Esophagus muscularis mucosa (tissue), 4 donors: ENCODE measurements at regions not wholly inside any gene's neighbourhood (a gene's known extent, or its start where the extent isn't known, plus 50 kb on each side); places are given as distances from the start of the nearest gene placed in this dataset.
"Not testable (repeated sequence)": the region's sequence is repeated elsewhere in the genome, so short reads cannot be mapped to it uniquely, and the experiment has no call there.

Experiments used
- DNase-seq: peaks from one replicate; pipeline ENCODE4 v3.0.0-alpha.2; 2017; ENCODE audit errors: extremely low spot score
- H3K27ac ChIP-seq, 4 donors: fragments of 200-600 bp; sonication (generic); replicated peaks in 1 of 4; 1 replicate in 3 of 4; 2 replicates in 1 of 4; pipeline ENCODE4 v1.5.1; 2016 to 2019; ENCODE audit warnings: mild to moderate bottlenecking in 1 of 4
- H3K27me3 ChIP-seq, 4 donors: fragments of 200-600 bp; sonication (generic); one replicate each; pipeline versions ENCODE4 v1.5.1 to v1.6.0; 2016 to 2019
- H3K36me3 ChIP-seq, 4 donors: fragments of 200-600 bp; sonication (generic); one replicate each; pipeline ENCODE4 v1.5.1; 2016 to 2019
- H3K4me1 ChIP-seq, 4 donors: fragments of 200-600 bp; sonication (generic); one replicate each; pipeline ENCODE4 v1.5.1; 2016 to 2019
- H3K4me3 ChIP-seq, 4 donors: fragments of 200-600 bp; sonication (generic); 1 replicate in 2 of 4; 2 replicates in 2 of 4; pipeline ENCODE4 v1.5.1; 2016 to 2019; ENCODE audit warnings: mild to moderate bottlenecking in 4 of 4, moderate library complexity in 1 of 4
- H3K9me3 ChIP-seq, 4 donors: fragments of 200-600 bp; sonication (generic); 1 replicate in 3 of 4; 2 replicates in 1 of 4; pipeline ENCODE4 v1.5.1; 2016 to 2019
- CTCF ChIP-seq, 3 experiments: fragments of 200-600 bp in 2 of 3; fragments of 450-650 bp in 1 of 3; sonication (generic) in 2 of 3; IDR thresholded peaks; one replicate each; pipeline ENCODE4 v1.5.1; 2017 to 2019; ENCODE audit warnings: antibody characterized with exemption in 3 of 3, mild to moderate bottlenecking in 2 of 3, moderate library complexity in 1 of 3
- EP300 ChIP-seq: sonication (generic); formaldehyde crosslinking; IDR thresholded peaks from one replicate; pipeline ENCODE4 v1.6.1; 2017; ENCODE audit warnings: antibody characterized with exemption
- POLR2A ChIP-seq: fragments of 450-650 bp; IDR thresholded peaks from one replicate; pipeline ENCODE4 v1.6.1; 2017; ENCODE audit warnings: antibody characterized with exemption, moderate library complexity, mild to moderate bottlenecking, low read depth
- POLR2AphosphoS5 ChIP-seq, 2 donors: sonication (generic); formaldehyde crosslinking; IDR thresholded peaks; one replicate each; pipeline ENCODE4 v1.6.1; 2017; ENCODE audit warnings: antibody characterized with exemption in 2 of 2
- WGBS: methylation state at CpG from one replicate; pipeline ENCODE4 v1.1.5; 2018; 5-methylcytosine and 5-hydroxymethylcytosine counted together
- intact Hi-C: fragments of 100-400 bp; cut with DNase I; formaldehyde crosslinking; loops from one replicate; pipeline ENCODE4 v1.15.1; 2023

DNA sequence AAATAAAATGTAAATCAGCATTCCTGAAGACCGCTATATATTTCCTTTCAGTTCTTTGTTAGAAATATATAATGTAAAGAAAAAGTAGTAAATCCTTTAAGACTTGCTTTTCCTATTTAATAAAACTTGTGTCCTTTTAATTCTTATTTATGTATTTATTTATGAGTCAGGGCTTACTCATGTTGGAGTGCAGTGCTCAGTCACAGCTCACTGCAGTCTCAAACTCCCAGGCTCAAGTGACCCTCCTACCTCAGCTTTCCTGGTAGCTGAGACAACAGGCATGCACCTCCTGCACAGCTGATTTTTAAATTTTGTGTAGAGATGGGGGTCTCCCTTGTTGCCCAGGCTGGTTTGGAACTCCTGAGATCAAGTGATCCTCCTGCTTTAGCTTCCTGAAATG lies 724.5 kb downstream of the ANKRD7 start:
- 86% methylated on average over 1 of the region's 1 CpG for WGBS
- H3K4me1 ChIP-seq = no peaks in the 10 kb centered on the region

DNA sequence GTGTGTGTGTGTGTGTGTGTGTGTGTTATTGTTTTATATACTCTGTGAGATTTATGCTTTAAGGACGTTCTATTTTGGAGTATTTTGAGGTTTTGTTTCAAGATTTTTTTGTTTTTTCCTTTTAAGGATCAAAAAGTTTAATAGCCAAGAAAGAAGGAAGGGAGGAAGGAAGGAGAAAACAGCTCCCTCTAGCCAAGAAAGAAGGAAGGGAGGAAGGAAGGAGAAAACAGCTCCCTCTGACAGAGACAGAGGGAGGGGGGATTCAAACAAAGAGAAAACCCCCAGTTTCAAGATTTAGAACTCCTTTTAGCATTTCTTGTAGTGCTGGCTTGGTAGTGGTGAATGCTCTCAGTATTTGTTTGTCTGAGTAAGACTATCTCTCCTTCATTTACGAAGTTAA lies 731.8 kb downstream of the ANKRD7 start:
- H3K9me3 ChIP-seq, H3K36me3 ChIP-seq, H3K4me1 ChIP-seq, DNase-seq, H3K4me3 ChIP-seq, H3K27me3 ChIP-seq, intact Hi-C loops, H3K27ac ChIP-seq: not testable (repeated sequence)
- 67% methylated on average over 2 of the region's 2 CpGs for WGBS

More for the DNA sequence above, 724.5 kb downstream of the ANKRD7 start:
- Histone ChIP-seq H3K9me3 (peaks cover 0 to 8% (median 0%) of the 10 kb centered on the region in 4 donors), H3K27me3 (no peaks in the 10 kb centered on the region), H3K27ac (no peak overlapping the region), H3K4me3 (no peak overlapping the region), H3K36me3 (no peaks in the 10 kb centered on the region)
- no peak for DNase-seq
- intact Hi-C loops = no loop called here
- TF ChIP-seq POLR2A = no peak
- TF ChIP-seq EP300 = no peak
- TF ChIP-seq POLR2AphosphoS5 (IDR thresholded peaks at IDR 0.05) = no peak
- TF ChIP-seq CTCF (IDR thresholded peaks at IDR 0.05) = no peak

GRCh38 chr7:118969370-118969769 lies 744.9 kb downstream of the ANKRD7 start:
- H3K36me3 ChIP-seq = no peaks in the 10 kb centered on the region
- no peak overlapping the region for H3K27ac ChIP-seq
- WGBS = 86% methylated on average over 1 of the region's 1 CpG
- no peak for TF ChIP-seq CTCF (IDR thresholded peaks at IDR 0.05)
- TF ChIP-seq POLR2AphosphoS5 (IDR thresholded peaks at IDR 0.05) = no peak
- TF ChIP-seq EP300 = no peak
- TF ChIP-seq POLR2A = no peak
- no peaks in the 10 kb centered on the region for H3K27me3 ChIP-seq
- no peaks in the 10 kb centered on the region for H3K4me1 ChIP-seq
- intact Hi-C loops = no loop called here
- no peak for DNase-seq
- no peaks in the 10 kb centered on the region for H3K9me3 ChIP-seq
- no peak overlapping the region for H3K4me3 ChIP-seq

DNA sequence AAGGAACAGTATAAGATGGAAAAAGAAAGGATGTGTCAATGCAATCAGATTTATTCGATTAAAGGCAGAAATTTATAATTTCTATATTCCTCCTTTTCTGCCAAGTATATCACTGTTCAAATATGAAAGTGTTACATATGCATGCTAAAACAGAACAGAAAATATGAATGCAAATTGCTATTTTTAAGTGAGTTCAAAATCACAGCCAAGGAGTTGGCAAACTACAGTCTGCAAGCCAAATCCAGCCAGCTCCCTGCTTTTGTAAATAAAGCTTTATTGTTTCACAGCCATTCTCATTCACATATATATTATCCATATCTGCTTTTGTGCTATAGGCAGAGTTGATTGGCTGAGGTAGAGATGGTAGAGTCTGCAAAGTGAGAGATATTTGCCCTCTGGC lies 747.2 kb downstream of the ANKRD7 start:
- no peaks in the 10 kb centered on the region for H3K36me3 ChIP-seq
- no peak for DNase-seq
- 93% methylated on average over 1 of the region's 1 CpG for WGBS
- no peak overlapping the region for H3K4me3 ChIP-seq
- H3K4me1 ChIP-seq = no peaks in the 10 kb centered on the region
- no peak overlapping the region for H3K27ac ChIP-seq
- no peaks in the 10 kb centered on the region for H3K27me3 ChIP-seq
- TF ChIP-seq EP300 (no peak), POLR2A (no peak), POLR2AphosphoS5 (IDR thresholded peaks at IDR 0.05) (no peak), CTCF (IDR thresholded peaks at IDR 0.05) (no peak)
- no peaks in the 10 kb centered on the region for H3K9me3 ChIP-seq
- intact Hi-C loops = no loop called here

DNA sequence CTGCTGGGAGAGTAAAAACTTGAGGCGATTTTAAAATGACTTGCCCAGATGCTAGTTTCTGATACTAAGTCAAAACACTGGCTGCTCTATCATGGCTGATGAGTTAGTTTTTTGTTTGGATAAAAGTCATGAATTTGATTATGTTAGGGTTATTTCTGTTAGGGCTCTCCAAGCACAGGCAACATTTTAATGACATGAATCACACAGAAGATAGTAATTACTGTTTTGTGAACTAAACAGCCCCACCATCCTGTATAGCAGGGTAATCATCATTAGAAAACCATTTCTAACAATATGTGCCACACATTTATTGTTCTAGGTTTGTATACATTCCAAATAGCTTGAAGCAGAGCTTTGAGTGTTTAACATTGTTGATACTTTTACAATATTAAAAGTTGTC lies 750.3 kb downstream of the ANKRD7 start:
- TF ChIP-seq POLR2AphosphoS5 (IDR thresholded peaks at IDR 0.05) = no peak
- TF ChIP-seq CTCF (IDR thresholded peaks at IDR 0.05) = no peak
- no peak for TF ChIP-seq POLR2A
- TF ChIP-seq EP300 = no peak
- intact Hi-C loops = no loop called here
- Histone ChIP-seq H3K27me3 (no peaks in the 10 kb centered on the region), H3K4me1 (no peaks in the 10 kb centered on the region), H3K9me3 (no peaks in the 10 kb centered on the region), H3K27ac (no peak overlapping the region), H3K4me3 (no peak overlapping the region), H3K36me3 (no peaks in the 10 kb centered on the region)
- DNase-seq = no peak
- 85% methylated on average over 1 of the region's 1 CpG for WGBS
